ENCODE measurements at regions not wholly inside any gene's neighbourhood (a gene's known extent, or its start where the extent isn't known, plus 50 kb on each side); places are given as distances from the start of the nearest gene placed in this dataset.

- TF ChIP-seq RBBP5 (IDR thresholded peaks at IDR 0.05; ENCODE audit: borderline replicate concordance, low read depth, low read length): no peak
- no peak for TF ChIP-seq MAFK (IDR thresholded peaks at IDR 0.05; ENCODE audit: low read depth, low read length)
- no peak for TF ChIP-seq RXRA (IDR thresholded peaks at IDR 0.05; ENCODE audit: insufficient read depth, low read depth, low read length)
- TF ChIP-seq ZNF274 (IDR thresholded peaks at IDR 0.05; ENCODE audit: borderline replicate concordance, extremely low read depth, low read length): no peak
Measured at GRCh38 chr5:109989994-109990722, 300.4 kb downstream of the MAN2A1 start (continued).
